GM12891 (cell line): ENCODE measurements at regions not wholly inside any gene's neighbourhood (a gene's known extent, or its start where the extent isn't known, plus 50 kb on each side); places are given as distances from the start of the nearest gene placed in this dataset.

ENCODE experiments used
- PAX5 ChIP-seq: IDR thresholded peaks from 2 replicates; pipeline ENCODE4 v1.6.1; 2011; ENCODE audit warnings: low read length, moderate library complexity, mild to moderate bottlenecking; ENCODE audit not compliant: insufficient read depth, severe bottlenecking
- POLR2A ChIP-seq: IDR thresholded peaks from 2 replicates; pipeline ENCODE4 v1.6.1; 2011; ENCODE audit warnings: low read depth, low read length, control low read depth
- POLR2AphosphoS5 ChIP-seq: IDR thresholded peaks from 2 replicates; pipeline ENCODE4 v1.6.1; 2011; ENCODE audit warnings: low read depth, low read length, control low read depth
- POU2F2 ChIP-seq: IDR thresholded peaks from 2 replicates; pipeline ENCODE4 v1.6.1; 2011; ENCODE audit warnings: low read depth, mild to moderate bottlenecking, control low read depth, low read length, moderate library complexity
- SPI1 ChIP-seq: IDR thresholded peaks from 2 replicates; pipeline ENCODE4 v1.6.1; 2011; ENCODE audit warnings: low read depth, low read length, control low read depth
- TAF1 ChIP-seq: IDR thresholded peaks from 2 replicates; pipeline ENCODE4 v1.6.1; 2011; ENCODE audit warnings: low read depth, low read length, control low read depth

- TF ChIP-seq POLR2A = no peak
- TF ChIP-seq TAF1 = no peak
- no peak for TF ChIP-seq POLR2AphosphoS5
- no peak for TF ChIP-seq SPI1
- TF ChIP-seq POU2F2 = no peak
- TF ChIP-seq PAX5 = no peak
Measured at GRCh38 chr4:175326796-175327195, 408.6 kb downstream of the ADAM29 start.
